Vagina (tissue), 2 donors: ENCODE measurements at regions not wholly inside any gene's neighbourhood (a gene's known extent, or its start where the extent isn't known, plus 50 kb on each side); places are given as distances from the start of the nearest gene placed in this dataset.

Source experiments
- POLR2A ChIP-seq, 2 donors: fragments of 450-650 bp; IDR thresholded peaks; one replicate each; pipeline ENCODE4 v1.6.1; 2017; ENCODE audit warnings: antibody characterized with exemption in 2 of 2, mild to moderate bottlenecking in 2 of 2, moderate library complexity in 2 of 2
- POLR2AphosphoS5 ChIP-seq, 2 donors: sonication (generic); formaldehyde crosslinking; IDR thresholded peaks; one replicate each; pipeline ENCODE4 v1.9.0; 2017; ENCODE audit warnings: antibody characterized with exemption in 2 of 2, mild to moderate bottlenecking in 2 of 2, low read depth in 1 of 2; ENCODE audit not compliant: insufficient read depth in 1 of 2
- TF ChIP-seq, protein P1 (sequence below), 3 experiments: fragments of 450-650 bp in 2 of 3; fragments of 200-600 bp in 1 of 3; sonication (generic) in 1 of 3; IDR thresholded peaks; one replicate each; pipeline ENCODE4 v1.5.1; 2017 to 2019; ENCODE audit warnings: antibody characterized with exemption in 3 of 3, mild to moderate bottlenecking in 2 of 3, moderate library complexity in 2 of 3

DNA sequence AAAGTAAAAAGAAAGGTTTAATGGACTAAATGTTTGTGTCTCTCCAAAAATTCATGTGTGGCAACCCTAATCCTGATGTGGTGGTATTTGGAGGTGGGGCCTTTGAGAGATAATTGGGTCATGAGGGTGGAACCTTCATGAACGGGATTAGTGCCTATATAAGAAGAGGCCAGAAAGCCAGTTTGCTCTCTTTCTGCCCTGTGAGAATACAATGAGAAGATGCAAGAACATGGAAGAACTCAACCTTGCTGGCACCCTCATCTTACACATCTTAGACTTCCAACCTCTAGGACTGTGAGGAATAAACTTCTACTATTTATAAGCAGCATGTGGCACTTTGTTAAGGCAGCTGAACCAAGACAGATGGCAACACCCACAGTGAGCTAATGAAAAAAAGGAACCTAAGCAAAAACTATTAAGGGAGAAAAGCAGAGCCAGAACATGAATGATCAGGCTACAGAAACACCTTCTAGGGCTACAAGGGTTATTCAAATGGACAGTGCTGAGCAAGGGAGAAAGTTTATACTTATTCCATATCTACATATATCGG, 159.5 kb downstream of the PLK2 start:
- TF ChIP-seq, protein P1, sequence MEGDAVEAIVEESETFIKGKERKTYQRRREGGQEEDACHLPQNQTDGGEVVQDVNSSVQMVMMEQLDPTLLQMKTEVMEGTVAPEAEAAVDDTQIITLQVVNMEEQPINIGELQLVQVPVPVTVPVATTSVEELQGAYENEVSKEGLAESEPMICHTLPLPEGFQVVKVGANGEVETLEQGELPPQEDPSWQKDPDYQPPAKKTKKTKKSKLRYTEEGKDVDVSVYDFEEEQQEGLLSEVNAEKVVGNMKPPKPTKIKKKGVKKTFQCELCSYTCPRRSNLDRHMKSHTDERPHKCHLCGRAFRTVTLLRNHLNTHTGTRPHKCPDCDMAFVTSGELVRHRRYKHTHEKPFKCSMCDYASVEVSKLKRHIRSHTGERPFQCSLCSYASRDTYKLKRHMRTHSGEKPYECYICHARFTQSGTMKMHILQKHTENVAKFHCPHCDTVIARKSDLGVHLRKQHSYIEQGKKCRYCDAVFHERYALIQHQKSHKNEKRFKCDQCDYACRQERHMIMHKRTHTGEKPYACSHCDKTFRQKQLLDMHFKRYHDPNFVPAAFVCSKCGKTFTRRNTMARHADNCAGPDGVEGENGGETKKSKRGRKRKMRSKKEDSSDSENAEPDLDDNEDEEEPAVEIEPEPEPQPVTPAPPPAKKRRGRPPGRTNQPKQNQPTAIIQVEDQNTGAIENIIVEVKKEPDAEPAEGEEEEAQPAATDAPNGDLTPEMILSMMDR (IDR thresholded peaks at IDR 0.05) = no peak
- TF ChIP-seq POLR2AphosphoS5 (IDR thresholded peaks at IDR 0.05; ENCODE audit: insufficient read depth in 1 of 2, low read depth in 1 of 2) (no peak), POLR2A (IDR thresholded peaks at IDR 0.05) (no peak)
